CD4-positive, alpha-beta T cell treated with Interleukin-4 for 4 hours (primary cell): ENCODE measurements at regions not wholly inside any gene's neighbourhood (a gene's known extent, or its start where the extent isn't known, plus 50 kb on each side); places are given as distances from the start of the nearest gene placed in this dataset.

Experiments used
- DNase-seq: peaks from one replicate; pipeline ENCODE4 v3.0.0-alpha.2; 2020

DNA sequence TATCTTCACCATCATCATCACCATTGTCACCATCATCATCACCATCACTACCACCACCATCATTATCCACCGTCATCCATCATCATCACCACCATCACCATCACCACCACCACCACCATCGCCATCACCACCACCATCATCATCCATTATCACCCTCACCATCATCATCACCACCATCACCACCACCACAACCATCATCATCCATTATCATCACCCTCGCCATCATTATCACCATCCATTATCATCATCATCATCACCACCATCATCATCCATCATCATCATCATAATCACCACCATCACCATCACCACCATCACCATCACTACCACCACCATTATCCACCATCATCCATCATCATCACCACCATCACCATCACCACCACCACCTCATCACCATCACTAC lies 95.6 kb downstream of the C16orf95 start:
- DNase-seq: no peak

DNA sequence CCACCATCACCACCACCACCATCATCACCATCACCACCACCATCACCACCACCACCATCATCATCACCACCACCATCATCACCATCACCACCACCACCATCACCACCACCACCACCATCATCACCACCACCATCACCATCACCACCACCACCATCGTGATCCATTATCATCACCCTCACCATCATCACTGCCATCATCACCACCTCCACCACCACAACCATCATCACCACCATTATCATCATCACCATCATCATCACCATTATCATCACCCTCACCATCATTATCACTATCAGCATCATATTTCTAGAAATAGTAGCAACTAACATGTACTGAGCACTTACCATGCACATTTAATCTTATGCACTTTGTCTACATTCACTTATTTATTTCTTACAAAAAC lies 94.9 kb downstream of the C16orf95 start:
- no peak for DNase-seq

DNA sequence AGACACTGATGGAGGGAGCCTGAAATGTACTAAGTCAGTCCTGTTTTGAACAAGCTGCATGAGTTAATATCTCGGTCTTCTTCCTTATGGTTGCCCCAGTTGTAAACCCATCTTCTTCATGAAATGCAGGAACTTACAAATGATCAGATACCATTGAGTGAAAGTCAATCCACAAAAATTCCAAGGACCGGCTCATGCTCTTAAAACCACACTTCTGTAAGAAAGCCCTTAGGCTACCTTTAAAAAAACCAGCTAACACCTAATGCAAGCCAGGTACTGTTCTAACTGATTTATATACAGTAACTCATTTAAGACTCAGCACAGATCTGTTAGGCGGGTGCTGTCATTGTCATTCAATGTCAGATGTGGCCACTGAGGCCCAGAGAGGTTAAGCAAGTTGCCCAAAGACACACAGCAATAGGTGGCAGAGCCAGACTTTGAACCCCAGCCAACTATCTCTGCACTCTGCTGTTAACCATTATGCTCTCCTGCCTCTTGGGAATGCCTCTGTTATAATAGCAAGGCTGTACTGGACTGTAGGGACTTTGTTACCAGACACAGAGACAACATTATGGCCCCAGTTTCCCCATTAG lies 93.4 kb downstream of the C16orf95 start:
- DNase-seq: no peak

- no peak for DNase-seq
Measured at GRCh38 chr16:87226926-87227295, 90.3 kb downstream of the C16orf95 start.

DNA sequence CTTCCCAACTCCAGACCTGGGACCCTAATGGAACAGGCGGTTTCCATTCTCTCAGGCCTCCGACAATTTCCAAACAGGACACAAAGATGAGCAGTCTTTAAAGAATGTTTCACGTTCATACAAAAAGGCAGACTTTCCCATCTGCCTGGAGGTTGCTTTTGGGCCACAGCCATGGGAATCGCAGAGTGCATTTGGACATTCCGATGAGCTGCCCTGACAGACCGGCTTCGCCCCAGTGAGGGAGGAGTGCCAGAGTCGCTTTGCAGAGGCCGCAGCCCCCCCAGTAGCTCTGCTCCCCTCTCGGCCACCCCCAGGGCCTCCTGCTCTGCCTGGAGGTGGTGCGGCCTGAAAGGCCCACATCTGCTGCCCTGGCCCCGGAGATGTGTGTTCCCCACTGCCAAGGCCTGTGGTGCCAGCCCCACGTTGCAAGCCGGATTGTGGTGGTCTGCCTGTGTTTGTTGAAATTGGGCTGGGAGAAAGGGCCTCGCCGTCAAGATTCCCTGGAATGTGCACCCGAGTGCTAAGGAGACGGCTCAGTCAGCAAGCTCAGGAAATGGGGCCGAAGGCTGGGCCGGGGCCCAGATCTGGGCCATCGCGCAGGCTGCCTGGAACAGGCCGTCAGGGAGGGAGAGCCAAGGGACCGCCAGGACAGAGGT lies 89.8 kb downstream of the C16orf95 start:
- DNase-seq: no peak

DNA sequence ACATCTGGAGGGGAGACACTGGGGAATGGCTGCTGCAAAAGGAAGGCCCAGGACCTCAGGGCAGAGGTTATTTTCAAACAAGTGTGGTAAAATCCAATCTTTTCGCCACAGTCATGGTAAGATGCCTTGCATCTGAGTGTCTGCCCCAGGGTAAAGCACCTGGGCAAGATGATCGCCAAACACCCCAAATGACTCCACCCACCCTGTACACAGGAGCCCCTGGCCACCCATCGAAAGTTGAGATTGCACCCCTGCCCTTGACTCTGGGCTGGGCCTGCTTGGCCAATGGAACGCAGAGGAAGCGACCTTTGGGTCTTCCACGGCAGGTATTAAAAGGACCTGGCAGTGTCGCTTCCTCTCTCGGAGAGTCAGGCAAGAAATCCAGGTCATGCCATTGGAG lies 88.8 kb downstream of the C16orf95 start:
- DNase-seq: no peak

DNA sequence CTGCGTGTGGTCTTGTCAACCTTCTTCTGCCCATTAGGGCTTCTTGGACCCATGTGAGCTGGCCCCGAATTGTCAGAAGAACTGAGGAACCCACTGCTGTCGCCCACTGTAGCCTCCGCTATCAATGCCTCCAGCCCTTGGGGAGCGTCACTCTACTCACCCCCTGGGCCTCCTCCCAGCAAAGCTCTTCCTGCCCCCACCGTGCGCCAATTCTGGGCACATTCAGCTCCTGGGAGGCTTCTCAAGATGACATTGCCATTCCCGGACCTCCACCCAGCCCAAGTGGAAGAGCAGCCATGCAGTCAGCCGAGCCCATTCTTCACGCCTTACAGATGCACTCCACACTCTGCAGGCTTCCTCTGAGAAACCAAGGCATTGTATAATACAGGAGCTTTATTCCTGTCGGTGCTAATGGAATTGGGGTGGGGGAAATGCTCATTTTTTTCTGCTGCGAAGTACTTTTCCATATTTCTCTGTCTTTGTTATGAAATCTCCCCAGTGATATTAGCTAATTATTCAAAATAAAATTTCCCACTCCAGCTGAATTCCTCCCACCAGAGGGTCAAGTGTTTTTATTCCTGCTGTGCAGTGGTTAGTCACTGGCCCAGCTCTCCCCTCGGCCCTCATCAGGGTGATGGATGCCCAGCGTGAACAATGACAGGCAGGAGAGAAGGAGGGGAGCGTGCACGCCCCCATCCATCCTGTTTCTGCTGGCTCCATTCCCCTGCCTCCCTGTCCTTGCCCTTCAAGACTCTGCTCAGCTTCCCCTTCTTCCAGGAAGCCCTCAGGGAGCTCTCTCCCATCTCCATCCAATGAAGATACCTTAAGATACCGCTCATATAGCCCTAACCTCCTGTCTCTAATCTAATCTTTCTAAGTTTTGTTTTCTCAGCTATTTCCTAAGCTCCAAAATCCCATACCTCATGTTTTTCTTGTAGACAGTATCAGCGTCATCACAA lies 87.7 kb downstream of the C16orf95 start:
- no peak for DNase-seq

GRCh38 chr16:87230571-87230970 lies 86.6 kb downstream of the C16orf95 start:
- no peak for DNase-seq

DNA sequence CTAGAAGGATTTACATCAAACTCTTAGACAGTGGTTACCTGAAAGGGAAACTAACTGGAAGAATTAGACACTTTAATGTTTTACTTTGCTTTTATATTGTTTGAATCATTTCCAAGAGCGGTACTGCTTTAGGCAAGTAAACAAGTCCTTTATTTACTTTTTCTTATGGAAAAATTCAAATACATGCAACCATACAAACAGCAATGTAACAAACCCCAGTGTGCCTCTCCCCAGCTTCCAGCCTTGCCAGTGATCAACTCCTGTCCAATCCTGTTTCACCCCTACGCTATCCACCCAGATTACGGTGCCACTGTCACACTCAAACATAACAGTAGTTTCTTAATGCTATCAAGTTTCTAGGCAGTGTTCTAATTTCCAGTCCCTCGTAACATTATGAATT lies 85.9 kb downstream of the C16orf95 start:
- DNase-seq: no peak

- no peak for DNase-seq
Measured at GRCh38 chr16:87231911-87232310, 85.3 kb downstream of the C16orf95 start.

GRCh38 chr16:87233928-87234327 lies 83.3 kb downstream of the C16orf95 start:
- no peak for DNase-seq

DNA sequence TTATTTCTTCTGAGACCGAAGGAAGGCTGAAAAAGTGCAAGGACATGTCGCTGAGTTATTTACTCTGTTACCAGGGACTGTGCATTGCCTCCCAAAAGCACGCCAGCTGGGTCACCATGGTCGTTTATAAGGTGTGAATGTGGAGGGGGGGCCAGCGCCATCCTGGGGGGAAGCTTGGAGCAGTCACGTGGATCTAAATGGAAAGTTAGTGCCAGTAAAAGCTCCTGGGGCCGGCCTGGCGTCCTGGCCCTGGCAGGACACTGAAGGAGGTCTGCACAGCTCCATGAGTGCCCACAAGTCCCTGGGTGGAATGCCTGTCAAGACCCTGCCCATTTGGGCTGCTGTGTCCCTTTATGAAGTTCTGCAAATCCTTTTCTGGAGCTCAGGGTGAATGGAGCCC lies 82.6 kb downstream of the C16orf95 start:
- no peak for DNase-seq

GRCh38 chr16:87235810-87236515 lies 81.2 kb downstream of the C16orf95 start:
- DNase-seq: no peak

DNA sequence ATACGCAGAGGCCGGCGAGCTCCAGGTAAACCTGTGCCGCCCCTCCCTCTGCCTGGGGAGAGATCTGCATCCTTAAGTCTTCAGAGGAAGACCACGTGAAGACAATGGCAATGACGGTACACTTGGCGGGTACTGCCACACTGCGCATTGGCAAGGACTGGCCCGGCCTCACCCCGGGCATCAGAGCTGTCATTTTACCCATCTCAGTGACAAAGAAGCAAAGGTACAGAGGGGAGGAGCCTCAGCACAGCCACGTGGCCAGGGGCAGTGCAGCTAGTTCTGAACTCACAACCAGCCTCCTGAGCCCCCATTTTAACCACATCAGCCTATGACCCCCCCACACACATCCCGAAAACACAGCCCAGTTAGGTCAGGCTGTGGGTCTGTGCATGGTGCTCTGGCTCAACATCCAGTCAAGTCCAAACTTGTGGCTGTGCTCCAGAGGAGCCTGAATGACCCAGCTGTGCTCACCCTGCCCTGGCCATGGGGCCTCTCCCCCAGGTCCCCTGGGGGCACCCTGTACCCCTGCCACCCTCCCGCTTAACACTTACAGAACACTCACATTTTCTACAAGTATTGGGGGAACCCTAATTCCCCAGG lies 80.6 kb downstream of the C16orf95 start:
- DNase-seq: no peak

- no peak for DNase-seq
Measured at GRCh38 chr16:87238361-87238715, 78.9 kb downstream of the C16orf95 start.

DNA sequence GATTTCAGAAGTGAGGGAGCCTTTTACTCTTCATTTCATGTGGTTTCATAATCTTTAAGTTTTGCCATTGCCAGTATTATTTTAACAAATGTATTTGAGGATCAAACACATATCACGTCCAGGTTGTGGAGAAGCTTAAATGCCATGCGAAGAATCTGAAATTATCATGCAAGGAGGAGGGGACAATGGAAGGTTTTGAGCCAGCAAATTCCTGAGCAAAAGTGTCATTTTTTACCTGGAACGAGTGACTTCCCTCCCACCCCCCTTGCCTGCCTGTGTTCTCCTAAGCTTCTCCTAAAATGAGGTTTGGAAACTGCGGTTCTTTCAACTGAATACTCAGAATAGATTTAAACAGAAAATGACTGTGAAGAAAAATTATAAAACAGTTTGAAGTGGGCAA lies 77.6 kb downstream of the C16orf95 start:
- no peak for DNase-seq

GRCh38 chr16:87240211-87241136 lies 76.7 kb downstream of the C16orf95 start:
- DNase-seq: no peak

GRCh38 chr16:87241137-87241771 lies 75.9 kb downstream of the C16orf95 start:
- DNase-seq: no peak

DNA sequence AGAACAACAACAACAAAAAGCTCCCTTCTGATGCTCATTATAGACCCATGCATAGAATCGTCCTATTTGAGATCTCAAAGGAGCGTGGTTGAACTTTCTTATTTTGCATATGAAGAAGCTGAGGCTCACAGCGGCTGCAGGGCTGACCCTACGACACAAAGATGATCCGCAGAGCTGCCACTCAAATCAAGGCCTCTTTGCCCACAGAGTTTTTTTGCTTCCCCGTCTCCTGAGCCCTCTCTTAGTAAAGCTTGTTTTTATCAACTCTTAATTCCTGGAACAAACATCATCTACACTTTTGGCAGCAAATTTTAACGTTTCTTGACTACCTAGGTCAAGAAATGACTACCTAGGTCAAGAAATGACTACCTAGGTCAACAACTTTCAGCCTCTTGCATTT lies 73.7 kb downstream of the C16orf95 start:
- no peak for DNase-seq

DNA sequence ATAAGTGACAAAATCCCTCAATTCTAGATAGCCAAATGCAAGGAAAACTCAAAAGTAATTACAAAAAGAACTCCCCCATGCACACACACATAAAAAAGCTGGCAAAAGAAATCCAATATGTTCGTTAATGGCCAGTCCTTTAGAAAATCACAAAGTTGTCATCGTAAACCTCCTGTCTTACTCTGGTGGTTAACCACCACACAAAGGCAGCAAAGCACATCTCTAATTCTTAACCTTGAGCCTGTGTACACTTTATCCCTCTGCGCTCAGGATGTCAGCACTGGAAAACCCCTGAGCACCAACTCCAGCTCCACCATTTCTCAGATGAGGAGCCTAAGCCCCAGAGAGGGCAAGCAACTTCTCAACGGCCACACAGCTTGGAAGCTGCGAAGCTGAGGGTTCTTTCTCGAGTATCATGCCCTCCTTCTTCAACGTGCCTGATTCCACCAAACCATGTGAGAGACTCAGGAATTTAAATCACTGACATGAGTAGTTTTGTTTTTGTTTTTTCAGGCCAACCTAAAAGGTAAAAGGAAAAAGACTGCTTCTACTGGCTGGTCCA lies 72.5 kb downstream of the C16orf95 start:
- DNase-seq: no peak

DNA sequence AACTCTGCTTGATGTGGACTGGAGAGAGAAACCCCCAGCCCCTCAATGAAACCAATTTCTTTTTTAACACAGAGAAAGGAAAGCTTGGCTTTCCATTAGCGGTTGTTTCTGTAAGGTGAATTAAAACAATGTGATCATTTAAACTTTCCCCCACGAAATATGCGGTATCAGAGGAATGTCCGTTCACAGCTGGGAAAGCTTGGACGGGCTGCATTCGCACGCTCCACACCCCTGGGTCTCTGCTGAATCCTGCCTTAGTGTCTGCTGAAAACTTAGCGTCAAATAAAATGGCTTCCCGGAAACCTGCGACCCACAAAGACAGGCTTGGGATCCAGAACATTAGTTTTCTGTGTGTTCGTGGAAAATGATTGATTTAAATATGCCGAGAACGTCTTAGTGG lies 71.7 kb downstream of the C16orf95 start:
- no peak for DNase-seq
